ENCODE measurements at regions not wholly inside any gene's neighbourhood (a gene's known extent, or its start where the extent isn't known, plus 50 kb on each side); places are given as distances from the start of the nearest gene placed in this dataset.

GRCh38 chr21:16522548-16522947, 792.8 kb downstream of the USP25 start:
- intact Hi-C loops (cut with DNase I), result no loop called here
- DNase-seq (no peak), ATAC-seq (ENCODE audit: poor library complexity) (no peak)

GRCh38 chr21:16530656-16531055, 800.9 kb downstream of the USP25 start:
- intact Hi-C loops (cut with DNase I), result no loop called here
- DNase-seq, result no peak
- ATAC-seq (ENCODE audit: poor library complexity), result no peak

GRCh38 chr21:16532840-16533239, 803.1 kb downstream of the USP25 start:
- ATAC-seq (ENCODE audit: poor library complexity) (no peak), DNase-seq (no peak)
- intact Hi-C loops (cut with DNase I), result no loop called here

GRCh38 chr21:16533692-16534407, 804.1 kb downstream of the USP25 start:
- DNase-seq (no peak), ATAC-seq (ENCODE audit: poor library complexity) (peak; percentile 27)
- intact Hi-C loops (cut with DNase I), result no loop called here

GRCh38 chr21:16534408-16535101, 804.8 kb downstream of the USP25 start:
- intact Hi-C loops (cut with DNase I), result loop anchor here (5.0 kb wide), 1 partner anchor 112 kb away; no protein-coding TSS in a partner anchor
- ATAC-seq (ENCODE audit: poor library complexity) (peak; percentile 76), DNase-seq (peak; percentile 77)

GRCh38 chr21:16535102-16535422, 805.3 kb downstream of the USP25 start:
- DNase-seq (peak; percentile 85), ATAC-seq (ENCODE audit: poor library complexity) (peak; percentile 77)
- intact Hi-C loops (cut with DNase I), result loop anchor here (5.0 kb wide), 1 partner anchor 113 kb away; no protein-coding TSS in a partner anchor

GRCh38 chr21:16535626-16536025, 805.8 kb downstream of the USP25 start:
- ATAC-seq (ENCODE audit: poor library complexity) (no peak), DNase-seq (no peak)
- intact Hi-C loops (cut with DNase I), result loop anchor here (5.0 kb wide), 1 partner anchor 113 kb away; no protein-coding TSS in a partner anchor

DNA sequence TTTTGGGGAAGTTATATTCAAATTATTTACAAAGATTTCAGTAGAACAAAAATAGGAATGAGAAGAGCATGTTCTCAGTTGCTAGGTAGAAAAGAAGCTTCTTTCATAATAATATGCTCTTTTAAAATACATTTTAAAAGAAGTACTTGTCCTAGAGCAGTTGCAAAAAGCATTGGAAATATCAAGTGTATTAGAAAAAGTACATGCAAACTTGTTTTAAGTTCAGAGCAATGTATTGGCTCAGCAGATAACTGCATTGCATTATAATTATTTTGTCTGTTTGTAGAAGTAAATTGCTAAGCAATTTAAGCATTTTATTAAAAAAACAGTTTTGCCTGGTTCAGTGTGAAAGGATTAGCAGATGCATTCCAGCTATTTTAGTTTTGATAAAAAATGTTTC, 806.4 kb downstream of the USP25 start:
- DNase-seq (no peak), ATAC-seq (ENCODE audit: poor library complexity) (no peak)
- intact Hi-C loops (cut with DNase I), result loop anchor here (5.0 kb wide), 1 partner anchor 114 kb away; no protein-coding TSS in a partner anchor

GRCh38 chr21:16536643-16537434, 807.1 kb downstream of the USP25 start:
- DNase-seq (no peak), ATAC-seq (ENCODE audit: poor library complexity) (no peak)
- intact Hi-C loops (cut with DNase I), result loop anchor here (5.0 kb wide), 1 partner anchor 115 kb away; no protein-coding TSS in a partner anchor

- DNase-seq (no peak), ATAC-seq (ENCODE audit: poor library complexity) (no peak)
- intact Hi-C loops (cut with DNase I), result loop anchor here (5.0 kb wide), 1 partner anchor 115 kb away; no protein-coding TSS in a partner anchor
These were observed 807.7 kb downstream of the USP25 start for GRCh38 chr21:16537501-16537900.

DNA sequence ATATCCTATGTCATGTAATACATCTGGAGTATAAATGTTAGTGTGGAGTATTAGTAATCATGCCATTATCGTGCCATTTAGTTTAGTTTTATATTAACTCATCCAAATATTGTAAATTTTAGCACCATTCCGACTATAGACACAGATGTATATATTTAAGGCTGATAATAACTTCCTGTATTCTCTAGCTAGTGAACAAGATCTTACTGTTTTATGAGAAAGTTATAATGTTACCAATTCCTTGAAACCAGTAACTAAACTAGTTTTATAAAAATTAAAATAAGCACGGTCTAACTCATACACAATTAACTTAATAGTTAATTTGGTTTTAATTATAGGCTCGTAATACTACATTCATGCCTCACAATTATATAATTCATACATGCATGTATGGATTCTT, 808.6 kb downstream of the USP25 start:
- intact Hi-C loops (cut with DNase I), result loop anchor here (5.0 kb wide), 1 partner anchor 116 kb away; no protein-coding TSS in a partner anchor
- DNase-seq (no peak), ATAC-seq (ENCODE audit: poor library complexity) (no peak)

DNA sequence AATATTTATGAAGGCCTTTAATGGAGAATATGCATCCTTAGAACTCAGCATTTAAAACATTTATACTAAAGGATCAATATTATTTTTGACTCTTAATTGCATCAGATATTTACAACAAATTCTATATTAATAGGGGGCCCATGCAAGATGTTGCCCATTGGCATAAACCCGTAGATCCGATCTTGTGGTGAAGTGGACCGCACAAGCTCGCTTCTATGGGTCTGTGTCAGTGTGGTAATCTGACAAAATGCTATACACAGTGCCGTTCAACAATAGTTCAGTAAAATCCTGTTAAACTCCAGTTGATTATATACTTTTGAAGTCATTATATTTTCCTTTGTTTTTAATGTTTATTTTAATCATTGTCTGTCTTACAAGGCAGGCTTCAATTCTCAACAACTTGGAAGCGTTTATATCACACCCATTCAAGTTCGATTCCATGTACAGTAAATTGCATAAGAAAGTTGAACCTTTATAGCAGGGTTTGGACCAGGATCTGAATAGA, 809.2 kb downstream of the USP25 start:
- intact Hi-C loops (cut with DNase I), result loop anchor here (5.0 kb wide), 1 partner anchor 117 kb away; no protein-coding TSS in a partner anchor
- DNase-seq (no peak), ATAC-seq (ENCODE audit: poor library complexity) (no peak)

DNA sequence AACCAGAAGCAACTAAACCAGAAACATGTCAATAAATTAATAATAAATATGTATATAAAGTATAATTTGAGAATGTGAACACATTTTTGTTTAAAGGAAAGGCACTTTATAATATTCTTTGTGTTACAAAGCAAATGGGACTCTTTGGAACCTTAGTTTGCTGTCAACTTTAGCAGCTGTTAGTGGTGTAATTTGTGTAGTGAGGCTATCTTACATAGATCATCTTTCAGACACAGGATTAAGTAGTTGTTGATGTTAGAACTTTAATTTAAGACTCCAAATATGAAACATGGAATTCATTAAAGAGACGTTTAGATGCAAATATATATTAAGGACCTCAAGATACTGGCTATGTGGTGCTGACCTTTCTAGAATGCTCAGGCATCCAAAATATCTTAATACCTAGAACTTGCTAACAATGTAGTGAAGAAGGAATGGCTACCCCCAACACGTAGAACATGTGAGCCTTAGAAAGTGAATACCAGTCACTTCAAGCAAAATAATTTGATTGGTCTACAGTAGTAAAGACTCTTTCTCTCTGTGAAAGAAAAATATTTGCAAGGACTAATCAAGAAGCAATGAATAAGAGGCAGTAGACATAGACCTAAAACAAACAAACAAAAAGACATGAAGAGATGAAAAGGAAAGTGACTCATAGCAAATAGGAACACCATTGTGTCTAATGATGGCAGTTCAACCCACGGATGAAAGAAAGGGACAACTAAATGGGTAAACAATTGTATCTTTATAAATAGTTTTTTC, 811.4 kb downstream of the USP25 start:
- DNase-seq, result no peak
- intact Hi-C loops (cut with DNase I), result no loop called here
- ATAC-seq (ENCODE audit: poor library complexity), result no peak

- DNase-seq (no peak), ATAC-seq (ENCODE audit: poor library complexity) (no peak)
- intact Hi-C loops (cut with DNase I), result no loop called here
These were observed 820.3 kb downstream of the USP25 start for GRCh38 chr21:16550118-16550517.

GRCh38 chr21:16550917-16551741, 821.3 kb downstream of the USP25 start:
- no peak for DNase-seq
- intact Hi-C loops (cut with DNase I), result no loop called here
- no peak for ATAC-seq (ENCODE audit: poor library complexity)

DNA sequence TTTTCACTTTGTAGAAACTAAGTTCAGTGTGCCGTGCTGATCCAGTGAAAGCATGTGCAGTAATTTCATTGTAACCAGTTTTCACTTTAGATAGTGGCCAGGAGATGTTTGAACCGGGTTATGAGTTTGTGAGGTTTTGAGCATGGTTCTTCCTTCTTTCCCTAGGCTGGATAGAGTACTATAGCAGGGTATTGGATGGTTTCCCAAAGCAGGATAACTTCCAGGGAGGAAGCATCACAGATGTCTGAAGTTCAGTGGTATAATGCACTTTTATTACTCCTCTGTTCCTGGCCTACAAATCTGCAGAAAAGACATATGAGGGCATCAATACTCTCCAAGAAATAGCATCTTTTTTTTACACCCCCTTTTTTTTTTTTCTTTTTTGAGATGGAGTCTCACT, 823.1 kb downstream of the USP25 start:
- intact Hi-C loops (cut with DNase I), result no loop called here
- ATAC-seq (ENCODE audit: poor library complexity) (no peak), DNase-seq (no peak)

DNA sequence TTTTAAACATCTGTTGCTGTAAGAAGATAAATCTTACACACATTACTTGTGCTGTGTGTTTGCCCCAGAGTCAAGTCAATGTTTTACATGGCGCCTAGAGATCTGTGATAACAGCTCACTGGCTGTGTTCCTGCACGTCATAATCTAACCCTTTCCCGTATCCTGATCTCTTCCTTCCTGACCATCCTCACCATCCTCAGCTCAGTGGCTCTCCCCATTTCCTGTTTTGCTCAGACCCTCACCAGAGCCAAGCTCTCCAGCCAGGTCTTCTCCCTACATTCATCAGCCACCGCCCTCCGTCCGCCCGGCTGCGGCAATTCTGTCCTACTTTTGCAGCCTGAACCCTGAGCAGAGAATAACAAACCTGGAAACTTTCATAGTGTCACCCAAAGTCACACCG, 824.7 kb downstream of the USP25 start:
- ATAC-seq (ENCODE audit: poor library complexity) (peak; percentile 59), DNase-seq (peak; percentile 50)
- intact Hi-C loops (cut with DNase I), result no loop called here

DNA sequence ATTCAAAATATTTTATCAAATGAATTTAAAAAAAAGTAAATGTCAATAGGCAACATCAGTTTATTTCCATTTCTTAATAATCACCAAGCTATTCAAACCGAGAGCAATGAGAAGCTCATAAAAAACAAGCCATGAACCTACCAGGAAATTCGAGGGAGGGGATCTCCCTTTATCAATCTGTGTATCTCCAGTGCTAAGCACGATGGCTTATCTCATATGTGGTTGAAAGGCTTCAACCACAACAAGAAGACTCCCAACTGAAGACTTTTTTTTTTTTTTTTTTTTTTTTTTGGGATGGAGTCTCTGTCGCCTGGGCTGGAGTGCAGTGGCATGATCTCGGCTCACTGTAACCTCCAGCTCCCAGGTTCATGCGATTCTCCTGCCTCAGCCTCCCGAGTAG, 833.3 kb downstream of the USP25 start:
- ATAC-seq (ENCODE audit: poor library complexity), result no peak
- DNase-seq, result no peak
- intact Hi-C loops (cut with DNase I), result no loop called here
